B cell (primary cell): ENCODE measurements at regions not wholly inside any gene's neighbourhood (a gene's known extent, or its start where the extent isn't known, plus 50 kb on each side); places are given as distances from the start of the nearest gene placed in this dataset.

ENCODE experiments used
- ATAC-seq: fragments of 200-7000 bp; cut with Tn5 transposase; one replicate; pipeline ENCODE4 v1.10.0; 2021; ENCODE audit warnings: low read depth, mild to moderate bottlenecking, moderate number of reproducible peaks, moderate library complexity
- CTCF ChIA-PET: fragments of 350-600 bp; sonication (Branson Sonifier 250); formaldehyde crosslinking; loops from one replicate; lab custom pipeline; 2021; ENCODE audit warnings: antibody characterized with exemption, inconsistent platforms; lab: Charles Lee
- POLR2A ChIA-PET: fragments of 350-600 bp; sonication (Branson Sonifier 250); formaldehyde crosslinking; loops from one replicate; lab custom pipeline; 2021; ENCODE audit warnings: antibody characterized with exemption; lab: Charles Lee
- DNase-seq: peaks from one replicate; pipeline ENCODE4 v3.0.0; 2013
- H2AFZ ChIP-seq: 2 replicates; pipeline ENCODE4 v1.6.1; 2012; ENCODE audit warnings: mild to moderate bottlenecking, low read depth, low read length; ENCODE audit not compliant: insufficient read depth, poor library complexity, severe bottlenecking
- H3K27ac ChIP-seq, 2 donors: 1 replicate in 1 of 2; 2 replicates in 1 of 2; pipeline ENCODE4 v1.5.1; 2012 to 2013; ENCODE audit warnings: low read length in 2 of 2, mild to moderate bottlenecking in 2 of 2, moderate library complexity in 1 of 2
- H3K27me3 ChIP-seq, 4 experiments: fragments of 200-600 bp in 1 of 4; sonication (generic) in 1 of 4; replicated peaks in 1 of 4; 1 replicate in 2 of 4; 2 replicates in 2 of 4; pipeline versions ENCODE4 v1.6.1 to v1.7.0; 2013 to 2016; ENCODE audit warnings: low read length in 3 of 4, mild to moderate bottlenecking in 2 of 4, mixed read lengths in 1 of 4, moderate library complexity in 1 of 4; ENCODE audit not compliant: insufficient read depth in 4 of 4, control insufficient read depth in 3 of 4; ENCODE audit errors: control extremely low read depth in 1 of 4
- H3K36me3 ChIP-seq, 2 experiments: replicated peaks in 1 of 2; 1 replicate in 1 of 2; 2 replicates in 1 of 2; pipeline versions ENCODE4 v1.6.1 to v1.7.1; 2013; ENCODE audit warnings: low read length in 1 of 2; ENCODE audit not compliant: insufficient read depth in 2 of 2, control insufficient read depth in 1 of 2; ENCODE audit errors: control extremely low read depth in 1 of 2, extremely low read depth in 1 of 2
- H3K4me1 ChIP-seq, 2 donors: fragments of 200-600 bp in 1 of 2; sonication (generic) in 1 of 2; 1 replicate in 1 of 2; 2 replicates in 1 of 2; pipeline versions ENCODE4 v1.5.1 to v1.6.1; 2013 to 2017; ENCODE audit warnings: low read length in 2 of 2; ENCODE audit not compliant: control insufficient read depth in 2 of 2, insufficient read depth in 2 of 2
- H3K4me2 ChIP-seq: replicated peaks from 2 replicates; pipeline ENCODE3; 2012; ENCODE audit warnings: mild to moderate bottlenecking, low read depth, low read length; ENCODE audit not compliant: poor library complexity, severe bottlenecking
- H3K4me3 ChIP-seq, 5 experiments: fragments of 200-600 bp in 1 of 5; sonication (generic) in 1 of 5; 1 replicate in 3 of 5; 2 replicates in 2 of 5; pipeline versions ENCODE4 v1.5.1 to v1.7.0; 2011 to 2016; ENCODE audit warnings: low read length in 4 of 5, mild to moderate bottlenecking in 4 of 5, low read depth in 2 of 5, control low read depth in 1 of 5, moderate library complexity in 1 of 5; ENCODE audit not compliant: insufficient read depth in 1 of 5; ENCODE audit errors: control extremely low read depth in 1 of 5, extremely low read depth in 1 of 5
- H3K79me2 ChIP-seq: fragments of 200-600 bp; sonication (generic); one replicate; pipeline ENCODE4 v1.6.0; 2016; ENCODE audit warnings: low read length; ENCODE audit not compliant: control insufficient read depth, insufficient read depth
- H3K9ac ChIP-seq: fragments of 200-600 bp; sonication (generic); 2 replicates; pipeline ENCODE4 v1.6.1; 2017; ENCODE audit warnings: mild to moderate bottlenecking, low read length, moderate library complexity
- H3K9me3 ChIP-seq, 3 donors: one replicate each; pipeline versions ENCODE4 v1.6.1 to v1.7.1; 2013; ENCODE audit warnings: low read length in 2 of 3; ENCODE audit not compliant: control insufficient read depth in 2 of 3, insufficient read depth in 1 of 3; ENCODE audit errors: control extremely low read depth in 1 of 3
- H4K20me1 ChIP-seq: 2 replicates; pipeline ENCODE4 v1.6.0; 2012; ENCODE audit warnings: mild to moderate bottlenecking, low read length; ENCODE audit not compliant: insufficient read depth, control insufficient read depth, poor library complexity, severe bottlenecking
- H3K27ac Mint-ChIP-seq: one replicate; pipeline ENCODE4 v1.8.0; 2021; ENCODE audit warnings: mixed read lengths
- H3K27me3 Mint-ChIP-seq: one replicate; pipeline ENCODE4 v1.8.0; 2021; ENCODE audit warnings: mixed read lengths
- H3K4me1 Mint-ChIP-seq: one replicate; pipeline ENCODE4 v1.8.0; 2021; ENCODE audit warnings: mixed read lengths
- H3K4me3 Mint-ChIP-seq: one replicate; pipeline ENCODE4 v1.8.0; 2021; ENCODE audit warnings: mixed read lengths
- H3K9me3 Mint-ChIP-seq: one replicate; pipeline ENCODE4 v1.8.0; 2022; ENCODE audit warnings: mixed read lengths; ENCODE audit not compliant: insufficient read depth
- EZH2 ChIP-seq: IDR thresholded peaks from 2 replicates; pipeline ENCODE4 v1.6.1; 2012; ENCODE audit warnings: borderline replicate concordance, low read depth, mild to moderate bottlenecking, moderate library complexity, low read length; ENCODE audit not compliant: insufficient read depth, poor library complexity, severe bottlenecking
- WGBS: methylation state at CpG from one replicate; pipeline ENCODE4 v1.1.5; 2013; ENCODE audit warnings: missing lambda C conversion rate; ENCODE audit not compliant: insufficient coverage; 5-methylcytosine and 5-hydroxymethylcytosine counted together
- intact Hi-C: fragments of 100-400 bp; cut with micrococcal nuclease; formaldehyde crosslinking; loops from one replicate; pipeline ENCODE4 v1.10.0; 2022
- TF ChIP-seq, protein P1 (sequence below): fragments of 200-600 bp; IDR thresholded peaks from one replicate; pipeline ENCODE4 v1.8.0; 2022; ENCODE audit warnings: antibody characterized with exemption, mild to moderate bottlenecking

DNA sequence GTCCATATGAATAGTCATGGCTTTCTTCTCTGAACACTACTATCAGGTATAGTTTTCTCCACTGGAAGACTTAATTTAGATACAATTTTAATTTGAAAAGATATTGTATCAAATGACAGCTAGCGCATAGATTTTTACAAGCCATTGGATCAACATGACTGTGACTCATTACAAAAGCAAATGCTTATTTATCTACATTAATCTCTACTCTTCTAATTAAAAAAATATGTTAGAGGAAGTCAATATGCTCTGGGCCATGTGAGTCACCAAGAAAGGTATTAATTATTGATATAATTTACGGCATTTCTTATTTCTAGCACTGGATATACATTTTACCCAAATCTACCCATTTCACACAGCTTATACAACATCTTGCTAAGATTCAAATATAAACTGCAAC lies 800.3 kb upstream of the GBE1 start:
- no peaks in the 10 kb centered on the region for H3K27me3 Mint-ChIP-seq
- ChIA-PET POLR2A (no interaction called here), CTCF (no interaction called here)
- Histone ChIP-seq H3K4me1 (no peaks in the 10 kb centered on the region), H3K9me3 (peaks cover 0 to 4% (median 0%) of the 10 kb centered on the region in 3 donors), H3K4me3 (no peak overlapping the region), H3K36me3 (no peaks in the 10 kb centered on the region), H2AFZ (no peak overlapping the region), H3K27ac (no peak overlapping the region), H3K9ac (no peak overlapping the region), H3K79me2 (no peaks in the 10 kb centered on the region), H3K27me3 (no peaks in the 10 kb centered on the region), H3K4me2 (no peak overlapping the region), H4K20me1 (no peaks in the 10 kb centered on the region)
- no peak for ATAC-seq
- intact Hi-C loops = no loop called here
- no peak for DNase-seq
- no peaks in the 10 kb centered on the region for H3K9me3 Mint-ChIP-seq
- H3K4me3 Mint-ChIP-seq = no peak overlapping the region
- no CpG with 5 or more reads among the region's 2 CpGs for WGBS
- H3K27ac Mint-ChIP-seq = no peak overlapping the region
- no peak for TF ChIP-seq EZH2
- TF ChIP-seq, protein P1, sequence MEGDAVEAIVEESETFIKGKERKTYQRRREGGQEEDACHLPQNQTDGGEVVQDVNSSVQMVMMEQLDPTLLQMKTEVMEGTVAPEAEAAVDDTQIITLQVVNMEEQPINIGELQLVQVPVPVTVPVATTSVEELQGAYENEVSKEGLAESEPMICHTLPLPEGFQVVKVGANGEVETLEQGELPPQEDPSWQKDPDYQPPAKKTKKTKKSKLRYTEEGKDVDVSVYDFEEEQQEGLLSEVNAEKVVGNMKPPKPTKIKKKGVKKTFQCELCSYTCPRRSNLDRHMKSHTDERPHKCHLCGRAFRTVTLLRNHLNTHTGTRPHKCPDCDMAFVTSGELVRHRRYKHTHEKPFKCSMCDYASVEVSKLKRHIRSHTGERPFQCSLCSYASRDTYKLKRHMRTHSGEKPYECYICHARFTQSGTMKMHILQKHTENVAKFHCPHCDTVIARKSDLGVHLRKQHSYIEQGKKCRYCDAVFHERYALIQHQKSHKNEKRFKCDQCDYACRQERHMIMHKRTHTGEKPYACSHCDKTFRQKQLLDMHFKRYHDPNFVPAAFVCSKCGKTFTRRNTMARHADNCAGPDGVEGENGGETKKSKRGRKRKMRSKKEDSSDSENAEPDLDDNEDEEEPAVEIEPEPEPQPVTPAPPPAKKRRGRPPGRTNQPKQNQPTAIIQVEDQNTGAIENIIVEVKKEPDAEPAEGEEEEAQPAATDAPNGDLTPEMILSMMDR = no peak
- H3K4me1 Mint-ChIP-seq = no peaks in the 10 kb centered on the region

DNA sequence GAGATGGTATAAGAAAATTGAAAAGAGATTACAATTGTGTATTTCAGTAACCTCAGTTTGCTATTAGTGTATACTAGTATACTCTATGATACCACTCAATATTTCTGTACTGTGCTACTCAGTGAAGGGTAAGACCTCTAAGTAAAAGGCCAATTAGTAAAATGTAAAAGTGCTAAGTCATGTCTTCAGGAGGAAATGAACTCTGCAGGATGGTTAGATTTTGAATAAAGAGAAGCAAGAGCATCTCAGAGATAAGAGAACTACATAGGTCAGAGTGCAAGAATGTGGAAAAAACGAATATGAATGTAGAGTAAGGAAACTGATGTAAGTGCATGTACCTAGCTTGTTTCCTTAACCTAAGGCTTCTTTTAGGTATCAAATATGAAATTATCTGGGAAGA lies 796.6 kb upstream of the GBE1 start:
- Histone ChIP-seq H3K27ac (no peak overlapping the region), H3K79me2 (no peaks in the 10 kb centered on the region), H3K9me3 (no peaks in the 10 kb centered on the region), H3K4me2 (no peak overlapping the region), H3K9ac (no peak overlapping the region), H4K20me1 (no peaks in the 10 kb centered on the region), H2AFZ (no peak overlapping the region), H3K27me3 (no peaks in the 10 kb centered on the region), H3K4me1 (no peaks in the 10 kb centered on the region), H3K36me3 (no peaks in the 10 kb centered on the region), H3K4me3 (no peak overlapping the region)
- ChIA-PET POLR2A (no interaction called here), CTCF (no interaction called here)
- no peak for DNase-seq
- no peak for TF ChIP-seq EZH2
- no peaks in the 10 kb centered on the region for H3K4me1 Mint-ChIP-seq
- no peak for ATAC-seq
- no peaks in the 10 kb centered on the region for H3K27me3 Mint-ChIP-seq
- no peak overlapping the region for H3K27ac Mint-ChIP-seq
- H3K4me3 Mint-ChIP-seq = no peak overlapping the region
- WGBS = no CpG with 5 or more reads among the region's 1 CpG
- intact Hi-C loops = no loop called here
- no peaks in the 10 kb centered on the region for H3K9me3 Mint-ChIP-seq
